ENCODE measurements at regions not wholly inside any gene's neighbourhood (a gene's known extent, or its start where the extent isn't known, plus 50 kb on each side); places are given as distances from the start of the nearest gene placed in this dataset.

DNA sequence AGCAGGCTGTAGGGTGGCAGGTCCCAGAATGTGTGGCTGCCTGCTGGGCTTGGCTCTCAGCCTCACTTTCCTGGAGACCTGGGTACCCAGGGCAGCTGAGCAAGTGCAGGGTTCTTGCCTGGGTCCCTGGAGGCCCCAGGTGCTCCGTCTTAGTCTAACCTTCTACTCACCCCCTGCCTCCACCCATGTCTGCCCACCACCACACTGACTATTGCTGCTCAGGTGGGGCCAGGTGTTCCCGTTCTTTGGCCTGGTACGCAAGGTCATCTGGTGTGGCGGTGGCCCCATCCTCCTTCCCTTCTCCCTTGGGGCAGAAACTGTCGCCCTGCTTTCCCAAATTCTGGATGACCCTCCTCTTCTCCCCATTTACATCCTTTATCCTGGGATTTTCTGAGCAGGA lies 319.9 kb downstream of the TMEM121 start:
- no peak for TF ChIP-seq CTCF (IDR thresholded peaks at IDR 0.05; ENCODE audit: low read depth, low read length)
- no peak for TF ChIP-seq MAX (IDR thresholded peaks at IDR 0.05; ENCODE audit: low read depth, low read length)
- TF ChIP-seq MYC (IDR thresholded peaks at IDR 0.05; ENCODE audit: low read depth, low read length) = no peak
- no peak for TF ChIP-seq POLR2A (IDR thresholded peaks at IDR 0.05; ENCODE audit: extremely low read depth, insufficient read length)

Measured in NB4 (cell line).